Trophoblast cell (in vitro differentiated cells and primary cell): ENCODE measurements at regions not wholly inside any gene's neighbourhood (a gene's known extent, or its start where the extent isn't known, plus 50 kb on each side); places are given as distances from the start of the nearest gene placed in this dataset.

Source experiments
- DNase-seq, 2 donors: peaks; one replicate each; pipeline ENCODE4 v3.0.0-alpha.2; 2016
- H2AFZ ChIP-seq: 2 replicates; pipeline ENCODE4 v1.6.1; 2013; ENCODE audit warnings: low read length, moderate library complexity, mild to moderate bottlenecking; ENCODE audit not compliant: insufficient read depth, poor library complexity
- H2AK5ac ChIP-seq: 2 replicates; pipeline ENCODE4 v1.6.1; 2013; ENCODE audit warnings: mild to moderate bottlenecking, low read length
- H2BK120ac ChIP-seq: 2 replicates; pipeline ENCODE4 v1.6.1; 2013; ENCODE audit warnings: low read length, mild to moderate bottlenecking, moderate library complexity; ENCODE audit not compliant: insufficient read depth, poor library complexity
- H2BK12ac ChIP-seq: 2 replicates; pipeline ENCODE4 v1.6.1; 2013; ENCODE audit warnings: mild to moderate bottlenecking, low read length, moderate library complexity
- H2BK5ac ChIP-seq: 2 replicates; pipeline ENCODE4 v1.6.1; 2013; ENCODE audit warnings: low read length, low read depth, moderate library complexity, mild to moderate bottlenecking; ENCODE audit not compliant: poor library complexity
- H3K14ac ChIP-seq: 2 replicates; pipeline ENCODE4 v1.6.1; 2013; ENCODE audit warnings: mild to moderate bottlenecking, low read length
- H3K18ac ChIP-seq: 2 replicates; pipeline ENCODE4 v1.6.1; 2013; ENCODE audit warnings: mild to moderate bottlenecking, low read length
- H3K23ac ChIP-seq: 2 replicates; pipeline ENCODE4 v1.6.1; 2013; ENCODE audit warnings: low read length
- H3K27ac ChIP-seq: 2 replicates; pipeline ENCODE4 v1.5.1; 2013; ENCODE audit warnings: low read depth, mild to moderate bottlenecking, inconsistent platforms, low read length, moderate library complexity
- H3K27me3 ChIP-seq: 2 replicates; pipeline ENCODE4 v1.6.1; 2013; ENCODE audit warnings: inconsistent platforms, mild to moderate bottlenecking, low read length, moderate library complexity; ENCODE audit not compliant: insufficient read depth
- H3K36me3 ChIP-seq, 2 experiments: 1 replicate in 1 of 2; 2 replicates in 1 of 2; pipeline ENCODE4 v1.6.1; 2013; ENCODE audit warnings: low read length in 2 of 2, mild to moderate bottlenecking in 2 of 2, moderate library complexity in 1 of 2; ENCODE audit not compliant: insufficient read depth in 2 of 2, control insufficient read depth in 1 of 2
- H3K4ac ChIP-seq: 2 replicates; pipeline ENCODE4 v1.6.1; 2013; ENCODE audit warnings: low read depth, mild to moderate bottlenecking, low read length, moderate library complexity
- H3K4me1 ChIP-seq, 2 experiments: 1 replicate in 1 of 2; 2 replicates in 1 of 2; pipeline ENCODE4 v1.6.1; 2013; ENCODE audit warnings: low read length in 2 of 2, mild to moderate bottlenecking in 2 of 2, moderate library complexity in 1 of 2; ENCODE audit not compliant: insufficient read depth in 2 of 2, control insufficient read depth in 1 of 2
- H3K4me2 ChIP-seq: 2 replicates; pipeline ENCODE4 v1.6.1; 2013; ENCODE audit warnings: inconsistent platforms, mild to moderate bottlenecking, low read length, moderate library complexity
- H3K4me3 ChIP-seq: 2 replicates; pipeline ENCODE4 v1.5.1; 2013; ENCODE audit warnings: mild to moderate bottlenecking, low read depth, low read length, inconsistent platforms
- H3K79me1 ChIP-seq: one replicate; pipeline ENCODE4 v1.6.1; 2013; ENCODE audit warnings: low read length
- H3K79me2 ChIP-seq: 2 replicates; pipeline ENCODE4 v1.6.1; 2013; ENCODE audit warnings: low read length, mild to moderate bottlenecking; ENCODE audit not compliant: control insufficient read depth, insufficient read depth, poor library complexity
- H3K9ac ChIP-seq: 2 replicates; pipeline ENCODE4 v1.6.1; 2013; ENCODE audit warnings: mild to moderate bottlenecking, low read length
- H3K9me3 ChIP-seq: 2 replicates; pipeline ENCODE4 v1.6.1; 2013; ENCODE audit warnings: low read depth, mild to moderate bottlenecking, control low read depth, inconsistent platforms, low read length; ENCODE audit not compliant: insufficient read depth
- H4K12ac ChIP-seq: 2 replicates; pipeline ENCODE4 v1.6.1; 2013; ENCODE audit warnings: low read depth, mild to moderate bottlenecking, low read length, moderate library complexity
- H4K8ac ChIP-seq: 2 replicates; pipeline ENCODE4 v1.6.1; 2013; ENCODE audit warnings: low read depth, mild to moderate bottlenecking, low read length, moderate library complexity
- H4K91ac ChIP-seq: one replicate; pipeline ENCODE4 v1.6.1; 2013; ENCODE audit warnings: low read depth, mild to moderate bottlenecking, low read length, moderate library complexity
- WGBS: extraction: QIAGEN DNeasy Blood & Tissue Kit; methylation state at CpG from one replicate; pipeline ENCODE4 v1.1.7; 2013; ENCODE audit warnings: missing lambda C conversion rate; ENCODE audit not compliant: insufficient read length, insufficient coverage; ENCODE audit errors: extremely low coverage; 5-methylcytosine and 5-hydroxymethylcytosine counted together

GRCh38 chr14:65957631-65958205 lies 528.5 kb upstream of the CCDC196 start:
- Histone ChIP-seq H2AK5ac (no peak overlapping the region), H2BK12ac (no peak overlapping the region), H3K4ac (no peak overlapping the region), H4K8ac (no peak overlapping the region), H3K27ac (no peak overlapping the region), H3K18ac (no peak overlapping the region), H2BK5ac (no peak overlapping the region), H3K36me3 (no peaks in the 10 kb centered on the region), H3K79me2 (no peaks in the 10 kb centered on the region), H3K9ac (no peak overlapping the region), H3K79me1 (no peaks in the 10 kb centered on the region), H3K4me3 (no peak overlapping the region), H3K4me1 (no peaks in the 10 kb centered on the region), H3K4me2 (no peak overlapping the region), H4K91ac (no peak overlapping the region), H2BK120ac (no peak overlapping the region), H2AFZ (no peak overlapping the region), H3K14ac (no peak overlapping the region), H3K23ac (no peak overlapping the region), H4K12ac (no peak overlapping the region), H3K27me3 (no peaks in the 10 kb centered on the region), H3K9me3 (no peaks in the 10 kb centered on the region)
- DNase-seq = no peak
- WGBS = no CpG with 5 or more reads among the region's 8 CpGs

- Histone ChIP-seq H4K12ac (no peak overlapping the region), H3K9ac (no peak overlapping the region), H3K18ac (no peak overlapping the region), H2BK5ac (no peak overlapping the region), H2BK12ac (no peak overlapping the region), H2AFZ (no peak overlapping the region), H3K36me3 (no peaks in the 10 kb centered on the region), H3K27me3 (no peaks in the 10 kb centered on the region), H2AK5ac (no peak overlapping the region), H3K4me3 (no peak overlapping the region), H3K27ac (no peak overlapping the region), H3K4ac (no peak overlapping the region), H3K14ac (no peak overlapping the region), H4K91ac (no peak overlapping the region), H3K9me3 (no peaks in the 10 kb centered on the region), H4K8ac (no peak overlapping the region), H3K79me1 (no peaks in the 10 kb centered on the region), H2BK120ac (no peak overlapping the region), H3K79me2 (no peaks in the 10 kb centered on the region), H3K4me2 (no peak overlapping the region), H3K4me1 (no peaks in the 10 kb centered on the region), H3K23ac (no peak overlapping the region)
- DNase-seq = peak in 1 of 2 donors; percentile 57
- no CpG with 5 or more reads among the region's 13 CpGs for WGBS
Observed at GRCh38 chr14:65958664-65959562, 527.3 kb upstream of the CCDC196 start.

- no peak overlapping the region for H3K4me3 ChIP-seq
- H3K9me3 ChIP-seq = no peaks in the 10 kb centered on the region
- H3K4ac ChIP-seq = no peak overlapping the region
- H3K23ac ChIP-seq = no peak overlapping the region
- no peak overlapping the region for H2AFZ ChIP-seq
- H4K12ac ChIP-seq = no peak overlapping the region
- H2BK120ac ChIP-seq = no peak overlapping the region
- no peak overlapping the region for H3K9ac ChIP-seq
- DNase-seq = no peak
- H2AK5ac ChIP-seq = no peak overlapping the region
- H3K36me3 ChIP-seq = no peaks in the 10 kb centered on the region
- H3K27me3 ChIP-seq = no peaks in the 10 kb centered on the region
- no peak overlapping the region for H3K4me2 ChIP-seq
- H3K27ac ChIP-seq = no peak overlapping the region
- WGBS = no CpG with 5 or more reads among the region's 2 CpGs
- no peak overlapping the region for H2BK5ac ChIP-seq
- no peak overlapping the region for H4K8ac ChIP-seq
- no peaks in the 10 kb centered on the region for H3K4me1 ChIP-seq
- no peak overlapping the region for H3K14ac ChIP-seq
- no peak overlapping the region for H2BK12ac ChIP-seq
- H3K79me1 ChIP-seq = no peaks in the 10 kb centered on the region
- no peaks in the 10 kb centered on the region for H3K79me2 ChIP-seq
- H4K91ac ChIP-seq = no peak overlapping the region
- no peak overlapping the region for H3K18ac ChIP-seq
Observed at GRCh38 chr14:65959563-65960024, 526.6 kb upstream of the CCDC196 start.

GRCh38 chr14:65961004-65961403 lies 525.2 kb upstream of the CCDC196 start:
- no CpG with 5 or more reads among the region's 7 CpGs for WGBS
- Histone ChIP-seq H4K8ac (no peak overlapping the region), H3K4me1 (no peaks in the 10 kb centered on the region), H3K18ac (no peak overlapping the region), H2AFZ (no peak overlapping the region), H3K36me3 (no peaks in the 10 kb centered on the region), H2BK12ac (no peak overlapping the region), H3K4me3 (peak overlapping the region; percentile 9), H3K9ac (no peak overlapping the region), H4K91ac (no peak overlapping the region), H2AK5ac (no peak overlapping the region), H2BK5ac (no peak overlapping the region), H3K9me3 (no peaks in the 10 kb centered on the region), H3K79me1 (no peaks in the 10 kb centered on the region), H3K4ac (no peak overlapping the region), H3K14ac (no peak overlapping the region), H4K12ac (no peak overlapping the region), H3K4me2 (no peak overlapping the region), H2BK120ac (no peak overlapping the region), H3K27me3 (no peaks in the 10 kb centered on the region), H3K23ac (no peak overlapping the region), H3K79me2 (no peaks in the 10 kb centered on the region), H3K27ac (no peak overlapping the region)
- DNase-seq = peak; percentile 58 to 72
